ENCODE measurements at regions not wholly inside any gene's neighbourhood (a gene's known extent, or its start where the extent isn't known, plus 50 kb on each side); places are given as distances from the start of the nearest gene placed in this dataset.
"Not testable (repeated sequence)": the region's sequence is repeated elsewhere in the genome, so short reads cannot be mapped to it uniquely, and the experiment has no call there.

- Mint-ChIP-seq H3K9me3 (peaks cover 3% of the 10 kb centered on the region), H3K4me1 (no peaks in the 10 kb centered on the region), H3K4me3 (no peak overlapping the region), H3K36me3 (ENCODE audit: low read depth) (no peaks in the 10 kb centered on the region), H3K27ac (no peak overlapping the region), H3K27me3 (no peaks in the 10 kb centered on the region)
- no peak for DNase-seq
- ChIA-PET POLR2A (no interaction called here), CTCF (no interaction called here)
Observed at GRCh38 chr2:77578354-77578753, 56.2 kb upstream of the LRRTM4 start.

DNA sequence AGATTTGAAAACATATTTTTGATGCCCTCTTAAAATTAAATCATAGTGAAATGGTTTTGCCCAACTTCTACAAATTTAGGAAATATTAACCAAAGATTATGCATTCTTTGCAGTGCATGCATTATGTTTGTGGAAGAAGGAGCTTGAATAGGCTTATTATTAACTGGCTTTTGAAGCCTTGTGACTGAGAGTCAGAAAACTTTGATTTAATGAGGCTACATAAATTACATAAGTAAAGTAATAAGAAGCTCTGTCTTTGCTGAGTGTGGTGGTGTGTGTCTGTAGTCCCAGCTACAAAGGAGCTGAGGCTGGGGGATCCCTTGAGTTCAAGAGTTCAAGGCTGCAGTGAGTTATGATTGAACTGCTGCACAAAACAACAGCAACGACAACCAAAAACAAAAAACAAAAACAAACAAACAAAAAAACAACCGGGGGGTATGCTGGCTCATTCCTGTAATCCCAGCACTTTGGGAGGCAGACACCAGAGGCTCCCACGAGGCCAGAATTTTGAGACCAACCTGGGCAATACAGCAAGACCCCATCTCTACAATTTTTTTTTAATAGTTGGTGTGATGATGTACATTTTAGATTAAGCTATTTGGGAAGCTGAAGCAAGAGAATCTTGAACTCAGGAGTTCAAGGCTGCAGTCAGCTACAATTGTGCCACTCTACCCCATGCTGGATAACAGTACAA, 57.0 kb upstream of the LRRTM4 start:
- ChIA-PET POLR2A (no interaction called here), CTCF (no interaction called here)
- no peaks in the 10 kb centered on the region for H3K27me3 Mint-ChIP-seq
- DNase-seq = no peak
- no peaks in the 10 kb centered on the region for H3K36me3 Mint-ChIP-seq (ENCODE audit: low read depth)
- H3K4me3 Mint-ChIP-seq = no peak overlapping the region
- H3K27ac Mint-ChIP-seq = no peak overlapping the region
- peaks cover 3% of the 10 kb centered on the region for H3K9me3 Mint-ChIP-seq
- no peaks in the 10 kb centered on the region for H3K4me1 Mint-ChIP-seq

- POLR2A ChIA-PET = no interaction called here
- CTCF ChIA-PET = no interaction called here
- Mint-ChIP-seq H3K27ac (no peak overlapping the region), H3K27me3 (no peaks in the 10 kb centered on the region), H3K36me3 (ENCODE audit: low read depth) (no peaks in the 10 kb centered on the region), H3K4me1 (no peaks in the 10 kb centered on the region), H3K4me3 (no peak overlapping the region), H3K9me3 (peaks cover 9% of the 10 kb centered on the region)
- no peak for DNase-seq
Observed at GRCh38 chr2:77588438-77588837, 66.3 kb upstream of the LRRTM4 start.

GRCh38 chr2:77590298-77590917, 68.2 kb upstream of the LRRTM4 start:
- H3K27me3 Mint-ChIP-seq = no peaks in the 10 kb centered on the region
- DNase-seq = no peak
- no peak overlapping the region for H3K27ac Mint-ChIP-seq
- H3K36me3 Mint-ChIP-seq (ENCODE audit: low read depth) = no peaks in the 10 kb centered on the region
- CTCF ChIA-PET = interaction anchor here (0.6 to 1.2 kb wide), 2 partner anchors 21 to 1688 kb away, joined by 3 to 4 read pairs; no protein-coding TSS in a partner anchor
- no peak overlapping the region for H3K4me3 Mint-ChIP-seq
- H3K4me1 Mint-ChIP-seq = no peaks in the 10 kb centered on the region
- H3K9me3 Mint-ChIP-seq = peaks cover 11% of the 10 kb centered on the region
- POLR2A ChIA-PET = no interaction called here

DNA sequence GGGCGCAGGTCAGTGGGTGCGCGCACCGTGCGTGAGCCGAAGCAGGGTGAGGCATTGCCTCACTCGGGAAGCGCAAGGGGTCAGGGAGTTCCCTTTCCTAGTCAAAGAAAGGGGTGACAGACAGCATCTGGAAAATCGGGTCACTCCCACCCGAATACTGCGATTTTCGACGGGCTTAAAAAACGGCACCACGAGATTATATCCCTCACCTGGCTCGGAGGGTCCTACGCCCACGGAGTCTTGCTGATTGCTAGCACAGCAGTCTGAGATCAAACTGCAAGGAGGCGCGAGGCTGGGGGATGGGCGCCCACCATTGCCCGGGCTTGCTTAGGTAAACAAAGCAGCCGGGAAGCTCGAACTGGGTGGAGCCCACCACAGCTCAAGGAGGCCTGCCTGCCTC, 70.8 kb upstream of the LRRTM4 start:
- H3K36me3 Mint-ChIP-seq (ENCODE audit: low read depth); POLR2A ChIA-PET; H3K27me3 Mint-ChIP-seq; H3K27ac Mint-ChIP-seq; H3K4me1 Mint-ChIP-seq; H3K4me3 Mint-ChIP-seq; DNase-seq; CTCF ChIA-PET: not testable (repeated sequence)
- H3K9me3 Mint-ChIP-seq = peaks cover 11% of the 10 kb centered on the region

- Mint-ChIP-seq H3K4me1 (no peaks in the 10 kb centered on the region), H3K27ac (no peak overlapping the region)
Observed at GRCh38 chr2:77602771-77603170, 80.6 kb upstream of the LRRTM4 start.

DNA sequence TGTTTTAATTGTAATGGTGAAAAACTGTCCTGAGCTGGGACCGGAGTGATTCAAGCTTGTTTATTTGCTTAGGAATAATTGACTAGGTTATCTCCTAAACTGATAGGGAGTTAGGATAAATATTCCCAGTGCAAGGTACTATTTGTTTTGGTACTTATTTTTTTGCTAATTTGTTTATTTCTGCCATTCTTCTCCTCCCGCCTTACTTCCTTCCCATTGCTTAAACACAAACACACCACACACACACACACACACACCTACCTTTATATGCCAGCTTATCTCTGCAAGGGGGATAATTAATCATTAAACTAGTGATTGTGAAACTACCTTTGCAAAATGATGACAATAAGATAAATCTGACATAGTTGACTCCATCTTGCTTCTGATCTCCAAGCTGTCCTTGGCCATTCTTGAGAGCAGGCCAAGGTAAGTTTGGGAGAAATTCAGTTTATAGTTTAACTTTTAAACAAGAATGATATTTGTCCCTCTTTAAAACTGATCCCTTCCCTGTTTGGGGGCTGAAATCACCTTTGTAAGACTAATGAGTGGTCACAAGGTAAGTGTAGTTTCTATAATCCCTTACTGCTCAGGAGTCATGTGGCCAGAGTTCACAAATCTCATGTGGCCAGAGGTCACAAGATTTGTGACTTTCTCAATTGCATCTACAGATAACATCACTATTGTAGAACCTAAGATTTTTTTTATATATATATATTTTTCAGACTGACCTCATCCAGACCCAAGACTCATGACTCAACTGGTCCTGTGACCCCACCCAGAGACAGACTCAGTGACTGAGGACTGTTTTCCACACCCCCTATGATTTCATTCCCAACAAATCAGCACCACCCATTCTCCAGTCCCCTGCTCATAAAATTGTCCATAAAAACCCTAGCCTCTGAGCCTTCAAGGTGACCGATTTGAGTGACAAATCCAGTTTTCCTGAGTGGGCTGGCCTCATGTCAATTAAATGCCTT, 83.1 kb upstream of the LRRTM4 start:
- no peaks in the 10 kb centered on the region for H3K4me1 Mint-ChIP-seq
- H3K27me3 Mint-ChIP-seq = no peaks in the 10 kb centered on the region
- H3K27ac Mint-ChIP-seq = no peak overlapping the region
- H3K9me3 Mint-ChIP-seq = peaks cover 8% of the 10 kb centered on the region
- POLR2A ChIA-PET = no interaction called here
- H3K36me3 Mint-ChIP-seq (ENCODE audit: low read depth) = no peaks in the 10 kb centered on the region
- CTCF ChIA-PET = no interaction called here
- no peak for DNase-seq
- H3K4me3 Mint-ChIP-seq = no peak overlapping the region

More at GRCh38 chr2:77602771-77603170, 80.6 kb upstream of the LRRTM4 start:
- H3K27me3 Mint-ChIP-seq = no peaks in the 10 kb centered on the region
- no peaks in the 10 kb centered on the region for H3K36me3 Mint-ChIP-seq (ENCODE audit: low read depth)
- ChIA-PET CTCF (no interaction called here), POLR2A (no interaction called here)
- H3K9me3 Mint-ChIP-seq = peaks cover 4% of the 10 kb centered on the region
- H3K4me3 Mint-ChIP-seq = no peak overlapping the region
- no peak for DNase-seq

GRCh38 chr2:77608510-77608909, 86.3 kb upstream of the LRRTM4 start:
- no peaks in the 10 kb centered on the region for H3K27me3 Mint-ChIP-seq
- H3K4me3 Mint-ChIP-seq = no peak overlapping the region
- H3K36me3 Mint-ChIP-seq (ENCODE audit: low read depth) = no peaks in the 10 kb centered on the region
- POLR2A ChIA-PET = no interaction called here
- H3K27ac Mint-ChIP-seq = no peak overlapping the region
- peaks cover 19% of the 10 kb centered on the region for H3K9me3 Mint-ChIP-seq
- no peak for DNase-seq
- CTCF ChIA-PET = no interaction called here
- no peaks in the 10 kb centered on the region for H3K4me1 Mint-ChIP-seq

DNA sequence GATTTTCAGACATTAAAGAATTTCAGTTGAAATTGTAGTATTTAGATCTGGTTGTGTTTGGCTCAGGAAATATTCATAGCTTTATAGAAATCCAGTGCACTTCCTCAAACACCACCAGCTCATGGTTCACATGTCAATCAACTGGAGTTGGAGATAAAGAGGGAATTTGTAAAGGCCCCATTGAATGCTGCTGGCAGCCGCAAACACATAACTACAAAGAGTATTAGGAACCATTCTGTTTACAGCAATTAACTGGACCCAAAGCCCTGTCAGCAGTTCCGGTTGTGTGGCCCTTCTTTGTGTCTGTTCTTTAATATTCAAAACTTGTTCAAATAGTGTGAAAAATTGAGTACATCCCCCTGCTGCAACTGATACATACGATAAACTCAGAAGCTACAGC, 107.4 kb upstream of the LRRTM4 start:
- CTCF ChIA-PET = no interaction called here
- no peaks in the 10 kb centered on the region for H3K27me3 Mint-ChIP-seq

DNA sequence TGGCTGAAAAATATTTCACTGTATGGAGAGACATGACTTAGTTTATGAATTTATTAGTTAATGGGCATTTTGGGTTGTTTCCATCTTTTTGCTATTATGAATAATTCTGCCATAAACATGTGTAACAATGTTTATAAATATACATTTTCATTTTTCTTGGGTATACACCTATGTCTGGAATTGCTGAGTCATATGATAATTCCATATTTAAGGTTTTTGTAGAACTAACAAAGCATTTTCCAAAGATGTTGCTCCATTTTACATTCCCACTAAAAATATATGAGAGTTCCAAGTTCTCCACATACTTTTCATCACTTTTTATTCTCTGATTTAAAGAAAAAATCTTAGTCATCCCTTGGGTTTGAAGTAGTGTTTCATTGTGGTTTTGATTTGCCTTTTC, 108.8 kb upstream of the LRRTM4 start:
- no peaks in the 10 kb centered on the region for H3K36me3 Mint-ChIP-seq (ENCODE audit: low read depth)
- H3K27ac Mint-ChIP-seq = no peak overlapping the region
- H3K4me1 Mint-ChIP-seq = no peaks in the 10 kb centered on the region
- no peaks in the 10 kb centered on the region for H3K27me3 Mint-ChIP-seq
- POLR2A ChIA-PET = no interaction called here
- CTCF ChIA-PET = no interaction called here
- no peak for DNase-seq
- H3K9me3 Mint-ChIP-seq = peaks cover 9% of the 10 kb centered on the region
- H3K4me3 Mint-ChIP-seq = no peak overlapping the region

More for the DNA sequence above, 107.4 kb upstream of the LRRTM4 start:
- POLR2A ChIA-PET = no interaction called here
- no peak for DNase-seq
- H3K4me1 Mint-ChIP-seq = no peaks in the 10 kb centered on the region
- no peak overlapping the region for H3K27ac Mint-ChIP-seq
- no peak overlapping the region for H3K4me3 Mint-ChIP-seq
- H3K9me3 Mint-ChIP-seq = peaks cover 9% of the 10 kb centered on the region
- H3K36me3 Mint-ChIP-seq (ENCODE audit: low read depth) = no peaks in the 10 kb centered on the region

- peaks cover 12% of the 10 kb centered on the region for H3K9me3 Mint-ChIP-seq
- no peaks in the 10 kb centered on the region for H3K36me3 Mint-ChIP-seq (ENCODE audit: low read depth)
- CTCF ChIA-PET = no interaction called here
- H3K4me1 Mint-ChIP-seq = no peaks in the 10 kb centered on the region
- POLR2A ChIA-PET = no interaction called here
- H3K27ac Mint-ChIP-seq = no peak overlapping the region
- no peak overlapping the region for H3K4me3 Mint-ChIP-seq
- no peak for DNase-seq
- H3K27me3 Mint-ChIP-seq = no peaks in the 10 kb centered on the region
Observed at GRCh38 chr2:77633601-77634000, 111.4 kb upstream of the LRRTM4 start.

- Mint-ChIP-seq H3K9me3 (peaks cover 22% of the 10 kb centered on the region), H3K27me3 (no peaks in the 10 kb centered on the region), H3K36me3 (ENCODE audit: low read depth) (no peaks in the 10 kb centered on the region), H3K4me1 (no peaks in the 10 kb centered on the region), H3K4me3 (no peak overlapping the region), H3K27ac (no peak overlapping the region)
- POLR2A ChIA-PET = no interaction called here
- DNase-seq = no peak
- CTCF ChIA-PET = no interaction called here
Observed at GRCh38 chr2:77640924-77641323, 118.7 kb upstream of the LRRTM4 start.

GRCh38 chr2:77642339-77642738, 120.2 kb upstream of the LRRTM4 start:
- no peaks in the 10 kb centered on the region for H3K4me1 Mint-ChIP-seq
- H3K36me3 Mint-ChIP-seq (ENCODE audit: low read depth) = no peaks in the 10 kb centered on the region
- H3K9me3 Mint-ChIP-seq = peaks cover 18% of the 10 kb centered on the region
- H3K4me3 Mint-ChIP-seq = no peak overlapping the region
- no peaks in the 10 kb centered on the region for H3K27me3 Mint-ChIP-seq
- no peak overlapping the region for H3K27ac Mint-ChIP-seq
- CTCF ChIA-PET = interaction anchor here (0.6 kb wide), 1 partner anchor 1026 kb away, joined by 3 read pairs; no protein-coding TSS in a partner anchor
- DNase-seq = no peak
- POLR2A ChIA-PET = no interaction called here

Measured in activated CD4-positive, alpha-beta T cell treated with anti-CD3 and anti-CD28 coated beads, Interleukin-2, amount 10 ng/mL, durations not matched to agents 7 days and 5 days (primary cell).